Peyer's patch (tissue), 4 donors: ENCODE measurements at regions not wholly inside any gene's neighbourhood (a gene's known extent, or its start where the extent isn't known, plus 50 kb on each side); places are given as distances from the start of the nearest gene placed in this dataset.

ENCODE experiments used
- DNase-seq, 3 donors: peaks; one replicate each; pipeline ENCODE4 v3.0.0-alpha.2; 2017 to 2019
- H3K27ac ChIP-seq, 4 donors: fragments of 200-600 bp; sonication (generic); one replicate each; pipeline ENCODE4 v1.5.1; 2016 to 2019
- H3K27me3 ChIP-seq, 2 donors: fragments of 200-600 bp; sonication (generic); one replicate each; pipeline ENCODE4 v1.5.1; 2019
- H3K36me3 ChIP-seq, 3 donors: fragments of 200-600 bp; sonication (generic); one replicate each; pipeline ENCODE4 v1.5.1; 2016 to 2019
- H3K4me1 ChIP-seq, 4 donors: fragments of 200-600 bp; sonication (generic); one replicate each; pipeline ENCODE4 v1.5.1; 2016 to 2019
- H3K4me3 ChIP-seq, 4 donors: fragments of 200-600 bp; sonication (generic); 1 replicate in 3 of 4; 2 replicates in 1 of 4; pipeline ENCODE4 v1.5.1; 2016 to 2019; ENCODE audit warnings: mild to moderate bottlenecking in 1 of 4
- H3K9me3 ChIP-seq, 4 donors: fragments of 200-600 bp; sonication (generic); one replicate each; pipeline ENCODE4 v1.5.1; 2016 to 2019; ENCODE audit warnings: mild to moderate bottlenecking in 1 of 4
- POLR2A ChIP-seq, 2 donors: fragments of 450-650 bp; IDR thresholded peaks; one replicate each; pipeline ENCODE4 v1.5.1; 2017; ENCODE audit warnings: antibody characterized with exemption in 2 of 2, mild to moderate bottlenecking in 2 of 2, moderate library complexity in 2 of 2
- TF ChIP-seq, protein P1 (sequence below), 6 experiments: fragments of 450-650 bp in 4 of 6; fragments of 200-600 bp in 2 of 6; sonication (generic) in 1 of 6; IDR thresholded peaks; one replicate each; pipeline ENCODE4 v1.5.1; 2017 to 2019; ENCODE audit warnings: antibody characterized with exemption in 6 of 6, mild to moderate bottlenecking in 3 of 6, moderate library complexity in 1 of 6

DNA sequence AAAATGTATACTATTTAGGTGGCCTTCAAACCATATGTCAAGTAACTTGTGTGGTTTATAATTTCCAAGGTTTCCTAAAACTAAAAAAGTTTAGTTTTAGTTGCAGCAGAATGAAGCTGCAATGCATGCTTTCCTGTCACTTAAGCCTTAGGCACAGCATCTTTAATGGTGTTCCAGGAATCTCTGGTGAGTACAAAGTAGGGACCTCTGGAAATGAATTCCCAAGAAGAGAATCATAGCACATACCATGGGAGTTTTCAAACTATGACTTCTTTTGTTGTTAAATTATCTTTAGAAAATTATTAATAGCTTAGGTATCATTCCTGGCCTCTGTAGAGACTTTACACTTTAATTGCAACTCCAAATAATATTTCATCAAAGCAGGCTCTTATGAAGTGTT, 1005.9 kb upstream of the PABPC4L start:
- DNase-seq: no peak
- TF ChIP-seq, protein P1, sequence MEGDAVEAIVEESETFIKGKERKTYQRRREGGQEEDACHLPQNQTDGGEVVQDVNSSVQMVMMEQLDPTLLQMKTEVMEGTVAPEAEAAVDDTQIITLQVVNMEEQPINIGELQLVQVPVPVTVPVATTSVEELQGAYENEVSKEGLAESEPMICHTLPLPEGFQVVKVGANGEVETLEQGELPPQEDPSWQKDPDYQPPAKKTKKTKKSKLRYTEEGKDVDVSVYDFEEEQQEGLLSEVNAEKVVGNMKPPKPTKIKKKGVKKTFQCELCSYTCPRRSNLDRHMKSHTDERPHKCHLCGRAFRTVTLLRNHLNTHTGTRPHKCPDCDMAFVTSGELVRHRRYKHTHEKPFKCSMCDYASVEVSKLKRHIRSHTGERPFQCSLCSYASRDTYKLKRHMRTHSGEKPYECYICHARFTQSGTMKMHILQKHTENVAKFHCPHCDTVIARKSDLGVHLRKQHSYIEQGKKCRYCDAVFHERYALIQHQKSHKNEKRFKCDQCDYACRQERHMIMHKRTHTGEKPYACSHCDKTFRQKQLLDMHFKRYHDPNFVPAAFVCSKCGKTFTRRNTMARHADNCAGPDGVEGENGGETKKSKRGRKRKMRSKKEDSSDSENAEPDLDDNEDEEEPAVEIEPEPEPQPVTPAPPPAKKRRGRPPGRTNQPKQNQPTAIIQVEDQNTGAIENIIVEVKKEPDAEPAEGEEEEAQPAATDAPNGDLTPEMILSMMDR (IDR thresholded peaks at IDR 0.05): no peak
- no peak for TF ChIP-seq POLR2A (IDR thresholded peaks at IDR 0.05)

GRCh38 chr4:135204311-135204710, 1002.7 kb upstream of the PABPC4L start:
- Histone ChIP-seq H3K27me3 (no peaks in the 10 kb centered on the region), H3K4me1 (no peaks in the 10 kb centered on the region), H3K36me3 (no peaks in the 10 kb centered on the region), H3K27ac (no peak overlapping the region), H3K4me3 (no peak overlapping the region), H3K9me3 (no peaks in the 10 kb centered on the region)
- TF ChIP-seq, protein P1 (IDR thresholded peaks at IDR 0.05): no peak
- TF ChIP-seq POLR2A (IDR thresholded peaks at IDR 0.05): no peak
- no peak for DNase-seq

More for the DNA sequence above, 1005.9 kb upstream of the PABPC4L start:
- Histone ChIP-seq H3K36me3 (no peaks in the 10 kb centered on the region), H3K4me1 (no peaks in the 10 kb centered on the region), H3K9me3 (no peaks in the 10 kb centered on the region), H3K27me3 (no peaks in the 10 kb centered on the region), H3K27ac (no peak overlapping the region), H3K4me3 (no peak overlapping the region)

- Histone ChIP-seq H3K4me3 (no peak overlapping the region), H3K9me3 (no peaks in the 10 kb centered on the region), H3K4me1 (no peaks in the 10 kb centered on the region), H3K27me3 (no peaks in the 10 kb centered on the region), H3K36me3 (no peaks in the 10 kb centered on the region), H3K27ac (no peak overlapping the region)
- DNase-seq: no peak
- no peak for TF ChIP-seq POLR2A (IDR thresholded peaks at IDR 0.05)
- TF ChIP-seq, protein P1 (IDR thresholded peaks at IDR 0.05): no peak
Measured at GRCh38 chr4:135201081-135201480, 999.5 kb upstream of the PABPC4L start.

- Histone ChIP-seq H3K36me3 (no peaks in the 10 kb centered on the region), H3K27ac (no peak overlapping the region)
Measured at GRCh38 chr4:135197641-135198040, 996.1 kb upstream of the PABPC4L start.

GRCh38 chr4:135194477-135194876, 992.9 kb upstream of the PABPC4L start:
- H3K4me3 ChIP-seq: no peak overlapping the region
- H3K27ac ChIP-seq: no peak overlapping the region
- no peaks in the 10 kb centered on the region for H3K27me3 ChIP-seq
- no peaks in the 10 kb centered on the region for H3K36me3 ChIP-seq
- no peaks in the 10 kb centered on the region for H3K9me3 ChIP-seq
- TF ChIP-seq, protein P1 (IDR thresholded peaks at IDR 0.05): no peak
- TF ChIP-seq POLR2A (IDR thresholded peaks at IDR 0.05): no peak
- no peaks in the 10 kb centered on the region for H3K4me1 ChIP-seq
- no peak for DNase-seq

More at GRCh38 chr4:135197641-135198040, 996.1 kb upstream of the PABPC4L start:
- Histone ChIP-seq H3K27me3 (no peaks in the 10 kb centered on the region), H3K9me3 (no peaks in the 10 kb centered on the region), H3K4me3 (no peak overlapping the region), H3K4me1 (no peaks in the 10 kb centered on the region)
- no peak for DNase-seq
- TF ChIP-seq, protein P1 (IDR thresholded peaks at IDR 0.05): no peak
- TF ChIP-seq POLR2A (IDR thresholded peaks at IDR 0.05): no peak
